Keratinocyte (primary cell): ENCODE measurements at regions not wholly inside any gene's neighbourhood (a gene's known extent, or its start where the extent isn't known, plus 50 kb on each side); places are given as distances from the start of the nearest gene placed in this dataset.

Source experiments
- DNase-seq: peaks from one replicate; pipeline ENCODE4 v3.0.0-alpha.2; 2011; ENCODE audit warnings: low read depth, missing footprints, low spot score
- FAIRE-seq: peaks from 2 replicates; lab custom pipeline; 2011; peaks lifted over from hg19 to GRCh38; lab: Jason Lieb, UNC
- H2AFZ ChIP-seq: 2 replicates; pipeline ENCODE4 v1.6.0; 2012; ENCODE audit warnings: low read length, control low read depth, inconsistent platforms; ENCODE audit not compliant: control insufficient read depth
- H3K27ac ChIP-seq: 2 replicates; pipeline ENCODE4 v1.5.1; 2011; ENCODE audit warnings: low read length; ENCODE audit not compliant: control insufficient read depth, insufficient read depth
- H3K27me3 ChIP-seq: 3 replicates; pipeline ENCODE4 v1.6.0; 2011; ENCODE audit warnings: low read length; ENCODE audit not compliant: control insufficient read depth, insufficient read depth; ENCODE audit errors: extremely low read depth
- H3K36me3 ChIP-seq, 2 experiments: 2 replicates in 1 of 2; 3 replicates in 1 of 2; pipeline ENCODE4 v1.5.1; 2011; ENCODE audit warnings: low read length in 2 of 2, mild to moderate bottlenecking in 1 of 2; ENCODE audit not compliant: control insufficient read depth in 2 of 2, insufficient read depth in 2 of 2; ENCODE audit errors: extremely low read depth in 1 of 2
- H3K4me1 ChIP-seq: 3 replicates; pipeline ENCODE4 v1.5.1; 2011; ENCODE audit warnings: low read length; ENCODE audit not compliant: control insufficient read depth, insufficient read depth; ENCODE audit errors: extremely low read depth
- H3K4me2 ChIP-seq: 3 replicates; pipeline ENCODE4 v1.6.0; 2011; ENCODE audit warnings: low read depth, low read length; ENCODE audit not compliant: control insufficient read depth, insufficient read depth; ENCODE audit errors: extremely low read depth
- H3K4me3 ChIP-seq, 3 experiments: fragments of 200-600 bp in 1 of 3; sonication (generic) in 1 of 3; 2 replicates in 2 of 3; 3 replicates in 1 of 3; pipeline ENCODE4 v1.5.1; 2011 to 2016; ENCODE audit warnings: low read length in 3 of 3, mild to moderate bottlenecking in 3 of 3, control low read depth in 2 of 3, inconsistent platforms in 1 of 3, low read depth in 1 of 3, mixed read lengths in 1 of 3, mixed run types in 1 of 3, moderate library complexity in 1 of 3; ENCODE audit not compliant: control insufficient read depth in 2 of 3, insufficient read depth in 2 of 3; ENCODE audit errors: extremely low read depth in 1 of 3
- H3K79me2 ChIP-seq: 2 replicates; pipeline ENCODE4 v1.6.0; 2012; ENCODE audit warnings: low read length; ENCODE audit not compliant: control insufficient read depth, insufficient read depth
- H3K9ac ChIP-seq: 3 replicates; pipeline ENCODE4 v1.6.0; 2011; ENCODE audit warnings: low read length; ENCODE audit not compliant: control insufficient read depth, insufficient read depth; ENCODE audit errors: extremely low read depth
- H3K9me1 ChIP-seq: 3 replicates; pipeline ENCODE4 v1.6.0; 2011; ENCODE audit warnings: low read length; ENCODE audit not compliant: control insufficient read depth, insufficient read depth; ENCODE audit errors: extremely low read depth
- H3K9me3 ChIP-seq: 2 replicates; pipeline ENCODE4 v1.5.1; 2012; ENCODE audit warnings: low read depth, low read length; ENCODE audit not compliant: control insufficient read depth
- H4K20me1 ChIP-seq: 3 replicates; pipeline ENCODE4 v1.6.0; 2011; ENCODE audit warnings: low read length; ENCODE audit not compliant: control insufficient read depth, insufficient read depth; ENCODE audit errors: extremely low read depth
- CTCF ChIP-seq, 3 experiments: IDR thresholded peaks in 1 of 3; conservative IDR thresholded peaks in 1 of 3; optimal IDR thresholded peaks in 1 of 3; 2 replicates in 2 of 3; 3 replicates in 1 of 3; pipeline versions ENCODE3 to v1.5.1; 2011; ENCODE audit warnings: low read length in 3 of 3, mild to moderate bottlenecking in 3 of 3, moderate library complexity in 2 of 3, control low read depth in 1 of 3, inconsistent platforms in 1 of 3; ENCODE audit not compliant: insufficient read depth in 2 of 3; ENCODE audit errors: extremely low read depth in 1 of 3
- EZH2 ChIP-seq: IDR thresholded peaks from one replicate; pipeline ENCODE4 v1.6.1; 2012; ENCODE audit warnings: inconsistent platforms, mild to moderate bottlenecking, low read length, moderate library complexity
- dilution Hi-C: fragments of 300-500 bp; cut with MboI; formaldehyde crosslinking; loops from one replicate; pipeline ENCODE4 v1.7.0; 2020; ENCODE audit warnings: low sequenced_read_pairs; ENCODE audit not compliant: extremely low pct_ligation_motif_present

GRCh38 chr12:118922405-118922804 lies 58.9 kb upstream of the SRRM4 start:
- no peak overlapping the region for H2AFZ ChIP-seq
- no peaks in the 10 kb centered on the region for H4K20me1 ChIP-seq
- TF ChIP-seq EZH2 (no peak), CTCF (optimal IDR thresholded peaks at IDR 0.05 in 1 of 3, IDR thresholded peaks at IDR 0.05 in 1 of 3, conservative IDR thresholded peaks at IDR 0.05 in 1 of 3; ENCODE audit: extremely low read depth in 1 of 3, insufficient read depth in 2 of 3, low read length in 3 of 3) (no peak)
- H3K9me1 ChIP-seq: no peaks in the 10 kb centered on the region
- H3K79me2 ChIP-seq: no peaks in the 10 kb centered on the region
- no peaks in the 10 kb centered on the region for H3K9me3 ChIP-seq
- no peak overlapping the region for H3K9ac ChIP-seq
- H3K4me2 ChIP-seq: no peak overlapping the region
- H3K27ac ChIP-seq: no peak overlapping the region
- no peaks in the 10 kb centered on the region for H3K4me1 ChIP-seq
- dilution Hi-C loops: no loop called here
- H3K27me3 ChIP-seq: no peaks in the 10 kb centered on the region
- H3K36me3 ChIP-seq: no peaks in the 10 kb centered on the region
- DNase-seq: no peak
- no peak overlapping the region for H3K4me3 ChIP-seq
- no peak for FAIRE-seq

DNA sequence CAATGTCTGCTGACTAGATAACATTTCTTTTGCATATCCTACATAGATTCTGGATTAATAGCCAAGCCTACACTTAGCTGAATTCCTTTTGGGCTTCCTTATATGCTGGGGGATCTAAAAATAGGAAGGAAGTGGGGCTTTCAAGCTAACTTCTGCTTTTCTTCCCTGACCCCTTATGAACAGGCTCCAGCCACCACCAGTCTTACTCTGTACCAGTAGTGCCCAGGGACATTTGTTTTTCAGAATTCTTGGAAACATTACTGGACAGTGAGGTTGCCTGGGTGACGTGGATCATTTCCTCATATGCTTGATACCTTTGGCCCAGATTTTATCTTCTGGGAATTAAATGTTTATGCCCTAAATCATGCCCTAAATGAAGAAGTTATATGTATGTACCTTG lies 55.9 kb upstream of the SRRM4 start:
- no peaks in the 10 kb centered on the region for H3K9me3 ChIP-seq
- DNase-seq (no peak), FAIRE-seq (no peak)
- dilution Hi-C loops: no loop called here
- H3K9me1 ChIP-seq: no peaks in the 10 kb centered on the region
- no peaks in the 10 kb centered on the region for H3K79me2 ChIP-seq
- no peaks in the 10 kb centered on the region for H3K4me1 ChIP-seq
- H3K9ac ChIP-seq: no peak overlapping the region
- TF ChIP-seq CTCF (optimal IDR thresholded peaks at IDR 0.05 in 1 of 3, IDR thresholded peaks at IDR 0.05 in 1 of 3, conservative IDR thresholded peaks at IDR 0.05 in 1 of 3; ENCODE audit: extremely low read depth in 1 of 3, insufficient read depth in 2 of 3, low read length in 3 of 3) (no peak), EZH2 (no peak)
- no peaks in the 10 kb centered on the region for H3K27me3 ChIP-seq
- H3K4me2 ChIP-seq: no peak overlapping the region
- H4K20me1 ChIP-seq: no peaks in the 10 kb centered on the region
- no peak overlapping the region for H3K27ac ChIP-seq
- H3K4me3 ChIP-seq: no peak overlapping the region
- H3K36me3 ChIP-seq: no peaks in the 10 kb centered on the region
- no peak overlapping the region for H2AFZ ChIP-seq
